Thyroid gland (tissue), 4 donors: ENCODE measurements at regions not wholly inside any gene's neighbourhood (a gene's known extent, or its start where the extent isn't known, plus 50 kb on each side); places are given as distances from the start of the nearest gene placed in this dataset.

Source experiments
- CTCF ChIP-seq, 6 experiments: fragments of 200-600 bp in 3 of 6; fragments of 450-650 bp in 3 of 6; sonication (generic) in 3 of 6; IDR thresholded peaks; one replicate each; pipeline ENCODE4 v1.5.1; 2016 to 2019; ENCODE audit warnings: antibody characterized with exemption in 6 of 6, mild to moderate bottlenecking in 2 of 6, inconsistent platforms in 1 of 6, moderate library complexity in 1 of 6
- POLR2A ChIP-seq, 2 donors: fragments of 450-650 bp; IDR thresholded peaks; one replicate each; pipeline ENCODE4 v1.6.1; 2017; ENCODE audit warnings: antibody characterized with exemption in 2 of 2, mild to moderate bottlenecking in 2 of 2, moderate library complexity in 1 of 2

- TF ChIP-seq POLR2A (IDR thresholded peaks at IDR 0.05) (no peak), CTCF (IDR thresholded peaks at IDR 0.05) (no peak)
These were observed 747.3 kb downstream of the ADCYAP1 start for GRCh38 chr18:1652018-1652417.
